HepG2 (cell line): ENCODE measurements at regions not wholly inside any gene's neighbourhood (a gene's known extent, or its start where the extent isn't known, plus 50 kb on each side); places are given as distances from the start of the nearest gene placed in this dataset.

Source experiments
- ATAC-seq: fragments of 200-7000 bp; cut with Tn5 transposase; 3 replicates; pipeline ENCODE4 v1.9.1; 2020; ENCODE audit warnings: mild to moderate bottlenecking, moderate library complexity
- BruUV-seq: library from RNA; stranded (reverse); fragments of 400-500 nt; replicated peaks from 2 replicates; lab custom pipeline; 2021; lab: Mats Ljungman, UMichigan
- CTCF ChIA-PET: fragments of 300-600 bp; formaldehyde crosslinking; extraction: SDS; loops from one replicate; lab custom pipeline; 2021; ENCODE audit warnings: low total read pairs, inconsistent platforms, low intra/inter-chr PET ratio; lab: Yijun Ruan, JAX
- POLR2A ChIA-PET: fragments of 350-600 bp; sonication (Branson Sonifier 250); formaldehyde crosslinking; loops from one replicate; lab custom pipeline; 2020; ENCODE audit warnings: antibody characterized with exemption, inconsistent platforms; lab: Yijun Ruan, JAX
- DNase-seq: peaks from one replicate; pipeline ENCODE4 v3.0.0-alpha.2; 2015; ENCODE audit warnings: low spot score
- FAIRE-seq: peaks from 3 replicates; lab custom pipeline; 2011; peaks lifted over from hg19 to GRCh38; lab: Jason Lieb, UNC
- H2AFZ ChIP-seq: one replicate; pipeline ENCODE4 v1.6.1; 2011; ENCODE audit warnings: low read length, inconsistent platforms
- H3K27ac ChIP-seq: fragments of 300-600 bp; 3 replicates; pipeline ENCODE4 v1.8.0; 2011; ENCODE audit warnings: mixed run types, mild to moderate bottlenecking, mixed read lengths, low read length, inconsistent platforms; ENCODE audit not compliant: insufficient read depth; ENCODE audit errors: extremely low read length
- H3K27me3 ChIP-seq, 2 experiments: fragments of 200-600 bp in 1 of 2; 2 replicates in 1 of 2; 3 replicates in 1 of 2; pipeline versions ENCODE4 v1.6.0 to v1.8.0; 2011; ENCODE audit warnings: low read length in 2 of 2, mild to moderate bottlenecking in 2 of 2, moderate library complexity in 2 of 2, inconsistent platforms in 1 of 2; ENCODE audit not compliant: insufficient read depth in 2 of 2, control insufficient read depth in 1 of 2
- H3K36me3 ChIP-seq, 2 experiments: fragments of 200-600 bp in 1 of 2; replicated peaks in 1 of 2; 2 replicates in 1 of 2; 3 replicates in 1 of 2; pipeline versions ENCODE4 v1.5.1 to v1.8.0; 2011; ENCODE audit warnings: low read length in 2 of 2, inconsistent platforms in 1 of 2; ENCODE audit not compliant: insufficient read depth in 2 of 2, control insufficient read depth in 1 of 2
- H3K4me1 ChIP-seq: 2 replicates; pipeline ENCODE4 v1.5.1; 2012; ENCODE audit warnings: low read length, inconsistent platforms; ENCODE audit not compliant: insufficient read depth
- H3K4me2 ChIP-seq: 2 replicates; pipeline ENCODE4 v1.6.0; 2011; ENCODE audit warnings: low read depth, low read length, inconsistent platforms
- H3K4me3 ChIP-seq, 3 experiments: fragments of 200-600 bp in 1 of 3; sonication (generic), shearing (Covaris generic) in 1 of 3; replicated peaks in 1 of 3; 2 replicates each; pipeline ENCODE4 v1.5.1; 2011 to 2016; ENCODE audit warnings: low read length in 3 of 3, inconsistent platforms in 2 of 3, low read depth in 2 of 3, mild to moderate bottlenecking in 2 of 3, control low read depth in 1 of 3, mixed read lengths in 1 of 3; ENCODE audit not compliant: insufficient read depth in 1 of 3
- H3K79me2 ChIP-seq: one replicate; pipeline ENCODE4 v1.6.1; 2011; ENCODE audit warnings: low read length, inconsistent platforms; ENCODE audit not compliant: insufficient read depth
- H3K9ac ChIP-seq: 2 replicates; pipeline ENCODE4 v1.6.0; 2011; ENCODE audit warnings: mild to moderate bottlenecking, low read depth, low read length, inconsistent platforms; ENCODE audit not compliant: insufficient read depth
- H3K9me3 ChIP-seq: 2 replicates; pipeline ENCODE4 v1.5.1; 2012; ENCODE audit warnings: mild to moderate bottlenecking, low read length
- H4K20me1 ChIP-seq: 2 replicates; pipeline ENCODE4 v1.6.0; 2011; ENCODE audit warnings: inconsistent platforms, mild to moderate bottlenecking, low read length, moderate library complexity; ENCODE audit not compliant: insufficient read depth
- FLYWCH1 ChIP-seq: sonication (generic); formaldehyde crosslinking; IDR thresholded peaks from 2 replicates; pipeline ENCODE4 v1.8.1; 2023; ENCODE audit warnings: mild to moderate bottlenecking, missing genetic modification reagents
- FOXC1 ChIP-seq: sonication (generic); formaldehyde crosslinking; IDR thresholded peaks from 2 replicates; pipeline ENCODE4 v1.8.0; 2022; ENCODE audit warnings: mild to moderate bottlenecking, missing genetic modification reagents, borderline replicate concordance
- FOXJ3 ChIP-seq: sonication (generic); formaldehyde crosslinking; IDR thresholded peaks from 2 replicates; pipeline ENCODE4 v1.4.0; 2020; ENCODE audit warnings: missing genetic modification reagents, mild to moderate bottlenecking, borderline replicate concordance
- HOXA7 ChIP-seq: sonication (generic); formaldehyde crosslinking; IDR thresholded peaks from 2 replicates; pipeline ENCODE4 v1.8.1; 2022; ENCODE audit warnings: mild to moderate bottlenecking, missing genetic modification reagents, moderate library complexity
- SMC3 ChIP-seq: IDR thresholded peaks from 2 replicates; pipeline ENCODE4 v1.6.1; 2011; ENCODE audit warnings: low read length, improper control_type of control experiment
- TBX2 ChIP-seq: sonication (generic); formaldehyde crosslinking; IDR thresholded peaks from 2 replicates; pipeline ENCODE4 v1.5.0; 2020; ENCODE audit warnings: missing genetic modification reagents, mild to moderate bottlenecking, borderline replicate concordance
- ZNF543 ChIP-seq: sonication (generic); formaldehyde crosslinking; IDR thresholded peaks from 2 replicates; pipeline ENCODE4 v1.4.0; 2020; ENCODE audit warnings: mild to moderate bottlenecking, missing genetic modification reagents
- ZNF614 ChIP-seq: IDR thresholded peaks from 2 replicates; pipeline ENCODE4 v1.6.1; 2018; ENCODE audit warnings: missing biosample characterization, missing genetic modification reagents, inconsistent platforms, borderline replicate concordance
- WGBS: methylation state at CpG from one replicate; pipeline ENCODE4 v1.1.6; 2017; ENCODE audit warnings: low lambda C conversion rate; 5-methylcytosine and 5-hydroxymethylcytosine counted together
- in situ Hi-C: cut with HindIII; loops from 2 replicates; pipeline ENCODE4 v1.10.0; 2017; ENCODE audit warnings: low pct_unique_long_range_greater_than_20kb; ENCODE audit not compliant: extremely low pct_ligation_motif_present
- intact Hi-C: fragments of 100-400 bp; cut with micrococcal nuclease; formaldehyde crosslinking; loops from one replicate; pipeline ENCODE4 v1.10.0; 2022; ENCODE audit not compliant: unreplicated experiment
- TF ChIP-seq, protein P1 (sequence below): sonication (generic); formaldehyde crosslinking; IDR thresholded peaks from 2 replicates; pipeline ENCODE4 v1.4.0; 2020; ENCODE audit warnings: missing genetic modification reagents

DNA sequence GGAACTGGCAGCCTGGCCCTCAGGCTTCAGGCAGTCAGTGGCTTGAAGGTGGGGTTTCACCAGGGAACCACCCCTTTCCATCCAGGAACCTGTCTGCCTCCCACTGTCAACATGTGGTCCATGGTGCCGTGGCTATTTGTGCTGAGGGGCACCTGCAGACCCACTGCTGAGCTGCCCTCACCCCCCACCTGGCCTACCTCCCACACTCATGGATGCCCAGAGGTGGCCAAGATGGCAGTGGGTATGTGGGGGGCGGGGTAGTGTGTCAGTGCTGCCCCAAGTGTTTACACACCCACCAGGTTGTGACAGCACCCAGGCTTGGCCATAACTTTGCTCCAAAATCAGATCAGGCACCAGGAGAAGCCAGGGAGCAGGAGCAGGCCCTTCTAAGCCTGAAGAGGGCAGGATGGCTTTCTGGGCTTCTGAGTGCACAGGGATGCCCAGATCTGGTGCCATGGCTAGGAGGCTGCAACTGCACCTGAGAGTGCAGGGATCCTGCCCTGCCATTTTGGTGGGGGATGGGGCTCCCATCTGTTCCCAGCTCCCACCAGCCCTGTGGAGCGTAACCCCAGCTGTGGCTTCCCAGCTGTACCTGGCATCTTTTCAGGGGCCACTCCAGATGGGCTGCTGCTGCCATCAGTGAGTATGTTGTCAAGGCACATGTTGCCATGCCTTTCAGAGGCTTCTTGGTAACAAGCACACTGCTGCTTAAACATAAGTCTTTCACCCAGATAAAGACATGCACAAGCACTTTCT is 263.9 kb downstream of the LRIG3 start:
- Histone ChIP-seq H3K36me3 (no peaks in the 10 kb centered on the region), H3K79me2 (no peaks in the 10 kb centered on the region), H3K4me3 (no peak overlapping the region), H3K27me3 (no peaks in the 10 kb centered on the region), H3K4me2 (no peak overlapping the region), H4K20me1 (no peaks in the 10 kb centered on the region), H3K27ac (no peak overlapping the region), H3K4me1 (no peaks in the 10 kb centered on the region), H3K9ac (no peak overlapping the region), H2AFZ (no peak overlapping the region), H3K9me3 (peaks cover 21% of the 10 kb centered on the region)
- in situ Hi-C loops (no loop called here), intact Hi-C loops (no loop called here)
- CTCF ChIA-PET: no interaction called here
- no TSS peak for BruUV-seq
- DNase-seq (no peak), ATAC-seq (no peak), FAIRE-seq (no peak)
- WGBS: 14% methylated on average over 1 of the region's 3 CpGs
- TF ChIP-seq, protein P1, sequence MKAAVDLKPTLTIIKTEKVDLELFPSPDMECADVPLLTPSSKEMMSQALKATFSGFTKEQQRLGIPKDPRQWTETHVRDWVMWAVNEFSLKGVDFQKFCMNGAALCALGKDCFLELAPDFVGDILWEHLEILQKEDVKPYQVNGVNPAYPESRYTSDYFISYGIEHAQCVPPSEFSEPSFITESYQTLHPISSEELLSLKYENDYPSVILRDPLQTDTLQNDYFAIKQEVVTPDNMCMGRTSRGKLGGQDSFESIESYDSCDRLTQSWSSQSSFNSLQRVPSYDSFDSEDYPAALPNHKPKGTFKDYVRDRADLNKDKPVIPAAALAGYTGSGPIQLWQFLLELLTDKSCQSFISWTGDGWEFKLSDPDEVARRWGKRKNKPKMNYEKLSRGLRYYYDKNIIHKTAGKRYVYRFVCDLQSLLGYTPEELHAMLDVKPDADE (CRISPR knock-in tag): no peak
- TF ChIP-seq ZNF543 (CRISPR knock-in tag) (no peak), SMC3 (no peak), FLYWCH1 (CRISPR knock-in tag) (no peak), FOXJ3 (no peak), HOXA7 (CRISPR knock-in tag) (no peak), ZNF614 (CRISPR knock-in tag) (no peak), TBX2 (CRISPR knock-in tag) (no peak), FOXC1 (CRISPR knock-in tag) (no peak)
- POLR2A ChIA-PET: no interaction called here
